ENCODE measurements at regions not wholly inside any gene's neighbourhood (a gene's known extent, or its start where the extent isn't known, plus 50 kb on each side); places are given as distances from the start of the nearest gene placed in this dataset.
"Not testable (repeated sequence)": the region's sequence is repeated elsewhere in the genome, so short reads cannot be mapped to it uniquely, and the experiment has no call there.

GRCh38 chr22:49357661-49358440, 469.8 kb downstream of the BRD1 start:
- DNase-seq (ENCODE audit: low read depth in 2 of 2), result no peak

GRCh38 chr22:49356428-49356827, 471.2 kb downstream of the BRD1 start:
- no peak for DNase-seq (ENCODE audit: low read depth in 2 of 2)

GRCh38 chr22:49355211-49355920, 472.3 kb downstream of the BRD1 start:
- no peak for DNase-seq (ENCODE audit: low read depth in 2 of 2)

- no peak for DNase-seq (ENCODE audit: low read depth in 2 of 2)
Measured at GRCh38 chr22:49354516-49355210, 473.0 kb downstream of the BRD1 start.

GRCh38 chr22:49353235-49353634, 474.4 kb downstream of the BRD1 start:
- no peak for DNase-seq (ENCODE audit: low read depth in 2 of 2)

- no peak for DNase-seq (ENCODE audit: low read depth in 2 of 2)
Measured at GRCh38 chr22:49352361-49353169, 475.1 kb downstream of the BRD1 start.

- DNase-seq (ENCODE audit: low read depth in 2 of 2), result no peak
Measured at GRCh38 chr22:49351761-49352227, 475.9 kb downstream of the BRD1 start.

GRCh38 chr22:49350441-49351121, 477.1 kb downstream of the BRD1 start:
- DNase-seq (ENCODE audit: low read depth in 2 of 2), result peak in 1 of 2 donors; percentile 61

- DNase-seq (ENCODE audit: low read depth in 2 of 2), result peak in 1 of 2 donors; percentile 52
Measured at GRCh38 chr22:49349841-49350381, 477.8 kb downstream of the BRD1 start.

GRCh38 chr22:49349181-49349835, 478.4 kb downstream of the BRD1 start:
- no peak for DNase-seq (ENCODE audit: low read depth in 2 of 2)

- DNase-seq (ENCODE audit: low read depth in 2 of 2), result no peak
Measured at GRCh38 chr22:49348631-49349030, 479.0 kb downstream of the BRD1 start.

GRCh38 chr22:49347376-49347775, 480.3 kb downstream of the BRD1 start:
- no peak for DNase-seq (ENCODE audit: low read depth in 2 of 2)

- no peak for DNase-seq (ENCODE audit: low read depth in 2 of 2)
Measured at GRCh38 chr22:49345896-49346295, 481.8 kb downstream of the BRD1 start.

- no peak for DNase-seq (ENCODE audit: low read depth in 2 of 2)
Measured at GRCh38 chr22:49344656-49345055, 483.0 kb downstream of the BRD1 start.

GRCh38 chr22:49344161-49344560, 483.5 kb downstream of the BRD1 start:
- no peak for DNase-seq (ENCODE audit: low read depth in 2 of 2)

- no peak for DNase-seq (ENCODE audit: low read depth in 2 of 2)
Measured at GRCh38 chr22:49340406-49340805, 487.3 kb downstream of the BRD1 start.

GRCh38 chr22:49336483-49336882, 491.2 kb downstream of the BRD1 start:
- DNase-seq (ENCODE audit: low read depth in 2 of 2), result not testable (repeated sequence)

GRCh38 chr22:49334976-49335375, 492.7 kb downstream of the BRD1 start:
- DNase-seq (ENCODE audit: low read depth in 2 of 2), result no peak

GRCh38 chr22:49334449-49334789, 493.3 kb downstream of the BRD1 start:
- no peak for DNase-seq (ENCODE audit: low read depth in 2 of 2)

GRCh38 chr22:49333206-49333605, 494.5 kb downstream of the BRD1 start:
- no peak for DNase-seq (ENCODE audit: low read depth in 2 of 2)
